ENCODE measurements at regions not wholly inside any gene's neighbourhood (a gene's known extent, or its start where the extent isn't known, plus 50 kb on each side); places are given as distances from the start of the nearest gene placed in this dataset.

GRCh38 chr2:129803871-129804270 lies 175.6 kb upstream of the RAB6C start:
- Histone ChIP-seq H3K4me1 (ENCODE audit: insufficient read depth, low read length) (no peaks in the 10 kb centered on the region), H3K4me3 (replicated peaks in 1 of 3; ENCODE audit: insufficient read depth in 1 of 3, low read depth in 2 of 3, low read length in 3 of 3) (no peak overlapping the region), H3K9ac (ENCODE audit: insufficient read depth, low read depth, low read length) (no peak overlapping the region), H3K36me3 (replicated peaks in 1 of 2; ENCODE audit: control insufficient read depth in 1 of 2, insufficient read depth in 2 of 2, low read length in 2 of 2) (no peaks in the 10 kb centered on the region), H3K27me3 (ENCODE audit: control insufficient read depth in 1 of 2, insufficient read depth in 2 of 2, low read length in 2 of 2) (peaks cover 0 to 33% of the 10 kb centered on the region in 2 experiments; a peak in 4 of 5 replicates), H3K9me3 (ENCODE audit: low read length) (no peaks in the 10 kb centered on the region), H3K4me2 (ENCODE audit: low read depth, low read length) (no peak overlapping the region), H4K20me1 (ENCODE audit: insufficient read depth, low read length) (no peaks in the 10 kb centered on the region; the same call in 1 of the 2 replicates), H3K27ac (ENCODE audit: extremely low read length, insufficient read depth, low read length) (no peak overlapping the region), H2AFZ (ENCODE audit: low read length) (no peak overlapping the region), H3K79me2 (ENCODE audit: insufficient read depth, low read length) (no peaks in the 10 kb centered on the region)
- no TSS peak for BruUV-seq (replicated peaks)
- no peak for ATAC-seq
- ChIA-PET CTCF (ENCODE audit: low intra/inter-chr PET ratio, low total read pairs) (no interaction called here), POLR2A (no interaction called here)
- TF ChIP-seq ZBTB43 (CRISPR knock-in tag; conservative IDR thresholded peaks at IDR 0.05) (no peak), ISL2 (CRISPR knock-in tag; IDR thresholded peaks at IDR 0.05) (no peak), ZBTB25 (CRISPR knock-in tag; IDR thresholded peaks at IDR 0.05) (no peak), KLF6 (CRISPR knock-in tag; IDR thresholded peaks at IDR 0.05) (no peak), ZNF350 (CRISPR knock-in tag; IDR thresholded peaks at IDR 0.05; ENCODE audit: borderline replicate concordance, low read depth) (no peak), DNMT3B (CRISPR knock-in tag; conservative IDR thresholded peaks at IDR 0.05) (no peak), CC2D1A (CRISPR knock-in tag; IDR thresholded peaks at IDR 0.05) (no peak), HMGXB3 (CRISPR knock-in tag; IDR thresholded peaks at IDR 0.05; ENCODE audit: borderline replicate concordance) (no peak), SIX1 (CRISPR knock-in tag; IDR thresholded peaks at IDR 0.05; ENCODE audit: borderline replicate concordance) (no peak), ZNF124 (CRISPR knock-in tag; IDR thresholded peaks at IDR 0.05) (no peak), NFE2L1 (CRISPR knock-in tag; IDR thresholded peaks at IDR 0.05; ENCODE audit: borderline replicate concordance) (no peak), ZNF17 (CRISPR knock-in tag; IDR thresholded peaks at IDR 0.05) (no peak), ZBTB4 (CRISPR knock-in tag; IDR thresholded peaks at IDR 0.05; ENCODE audit: borderline replicate concordance) (no peak), ZBTB20 (CRISPR knock-in tag; IDR thresholded peaks at IDR 0.05; ENCODE audit: borderline replicate concordance, low read depth) (no peak), PITX1 (CRISPR knock-in tag; IDR thresholded peaks at IDR 0.05) (no peak), HNRNPUL1 (IDR thresholded peaks at IDR 0.05; ENCODE audit: low read depth, low read length) (no peak)
- no peak for FAIRE-seq
- in situ Hi-C loops (cut with HindIII; ENCODE audit: extremely low pct_ligation_motif_present, low pct_unique_long_range_greater_than_20kb) (no loop called here), intact Hi-C loops (cut with micrococcal nuclease; ENCODE audit: unreplicated experiment) (no loop called here)
- no peak for DNase-seq (ENCODE audit: low spot score)
- WGBS (ENCODE audit: low lambda C conversion rate): 27% methylated on average over 3 of the region's 3 CpGs
